HG03520 (cell line): ENCODE measurements at regions not wholly inside any gene's neighbourhood (a gene's known extent, or its start where the extent isn't known, plus 50 kb on each side); places are given as distances from the start of the nearest gene placed in this dataset.

Experiments used
- ATAC-seq: cut with Tn5 transposase; IDR thresholded peaks from one replicate; pipeline ENCODE4 v1.9.1; 2021; ENCODE audit warnings: mild to moderate bottlenecking, moderate library complexity; ENCODE audit not compliant: unreplicated experiment

DNA sequence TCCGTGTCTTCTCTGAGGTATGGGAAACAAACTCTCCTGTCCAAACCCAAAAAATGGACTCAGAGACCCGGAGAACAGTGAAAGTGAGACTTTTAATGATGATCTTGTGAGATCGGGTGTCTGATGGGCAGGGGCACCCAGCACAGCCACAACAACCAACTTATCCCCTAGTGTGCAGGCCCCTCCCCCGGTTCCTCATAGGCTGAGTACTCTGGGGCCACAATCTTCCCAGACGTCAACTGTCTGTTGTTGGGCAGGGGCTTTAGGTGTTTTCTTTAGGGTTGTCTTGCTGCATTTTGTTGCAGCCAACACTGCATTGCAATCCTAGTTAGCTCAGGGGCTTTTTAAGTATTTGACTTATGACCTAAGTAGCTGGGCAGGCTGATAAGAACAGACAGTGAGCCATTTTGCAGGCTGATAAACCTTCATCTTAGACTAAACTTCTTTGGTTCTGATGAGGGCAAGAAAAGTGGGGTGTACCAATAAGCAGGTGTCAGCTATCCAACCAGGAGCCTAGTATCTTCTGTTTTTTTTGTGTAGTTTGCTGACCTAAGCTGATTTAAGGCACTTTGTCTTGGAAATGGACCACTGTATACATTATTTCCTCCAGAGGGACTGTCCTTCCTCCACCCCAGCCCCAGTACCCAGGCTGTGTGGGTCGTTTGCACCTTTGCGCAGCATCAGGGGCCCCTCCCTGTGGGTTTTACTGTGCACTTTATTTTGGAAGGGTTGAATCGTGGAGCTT is 1323.6 kb downstream of the TBC1D22A start:
- ATAC-seq: no peak

DNA sequence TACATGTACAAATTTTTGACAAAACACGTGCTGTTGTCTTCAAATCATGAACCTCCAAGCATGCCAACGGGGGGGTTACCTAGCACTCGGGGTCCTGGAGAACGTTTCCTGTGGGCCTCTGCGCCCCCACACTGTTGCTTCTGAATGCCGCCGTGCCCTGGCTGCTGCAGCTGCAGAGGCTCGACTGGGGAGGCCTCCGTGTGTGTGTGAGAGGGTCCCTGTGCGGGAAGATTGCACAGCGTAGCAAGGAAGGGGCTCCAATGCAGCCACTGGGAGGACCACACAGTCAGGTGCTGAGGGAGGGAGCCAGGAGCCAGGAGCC is 1322.2 kb downstream of the TBC1D22A start:
- ATAC-seq: no peak

DNA sequence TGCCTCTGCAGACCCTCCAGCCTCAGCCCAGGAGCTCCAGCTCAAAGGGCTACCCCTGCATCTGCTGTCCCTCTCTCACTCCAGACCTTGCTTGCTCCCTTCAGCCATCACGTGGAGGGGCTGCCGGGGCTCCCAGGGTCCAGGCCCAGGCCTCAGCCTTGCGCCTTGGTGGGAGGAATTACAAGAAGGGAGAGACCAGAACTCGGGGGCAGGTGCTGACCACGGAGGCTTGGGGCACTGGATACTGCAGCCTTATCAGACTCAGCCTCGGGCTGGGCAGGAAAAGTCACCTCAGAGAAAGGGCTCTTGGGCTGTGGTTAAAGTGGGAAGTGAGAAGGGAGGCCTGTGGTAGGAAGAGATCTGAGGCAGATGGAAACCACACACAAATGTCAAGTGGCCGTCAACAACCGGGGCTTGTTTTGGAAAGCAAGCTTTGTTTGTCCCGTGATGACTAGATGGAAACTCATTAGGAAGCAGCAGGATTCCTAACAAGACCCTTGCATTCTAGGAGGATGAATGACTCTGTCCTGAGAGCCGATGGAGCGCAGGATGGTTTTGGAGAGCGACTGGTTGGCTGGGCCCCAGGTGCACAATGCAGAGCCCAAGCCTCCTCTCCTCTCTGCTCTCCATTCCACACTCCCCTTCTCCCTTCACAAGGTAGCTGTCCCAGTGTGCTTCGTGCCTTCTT is 1321.7 kb downstream of the TBC1D22A start:
- ATAC-seq: no peak

DNA sequence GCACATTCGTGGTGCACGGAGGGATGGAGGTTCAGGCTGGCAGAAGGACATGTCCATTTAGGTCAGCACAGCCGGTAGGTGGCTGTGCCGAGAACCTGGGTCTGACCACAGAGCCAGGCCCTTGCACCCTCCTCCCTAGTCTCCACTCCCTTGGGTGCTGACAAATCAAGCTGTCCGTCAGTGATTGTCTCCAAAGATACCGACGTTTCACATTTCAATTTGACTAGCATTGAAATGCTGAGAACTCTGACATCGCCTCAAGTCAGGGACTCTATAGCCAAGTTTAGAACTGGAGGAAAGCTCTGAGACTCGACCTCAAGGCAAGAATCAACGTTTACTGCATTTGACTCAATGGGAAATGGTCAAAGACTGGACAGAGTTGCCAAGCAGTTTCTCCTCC is 1321.1 kb downstream of the TBC1D22A start:
- ATAC-seq: no peak

DNA sequence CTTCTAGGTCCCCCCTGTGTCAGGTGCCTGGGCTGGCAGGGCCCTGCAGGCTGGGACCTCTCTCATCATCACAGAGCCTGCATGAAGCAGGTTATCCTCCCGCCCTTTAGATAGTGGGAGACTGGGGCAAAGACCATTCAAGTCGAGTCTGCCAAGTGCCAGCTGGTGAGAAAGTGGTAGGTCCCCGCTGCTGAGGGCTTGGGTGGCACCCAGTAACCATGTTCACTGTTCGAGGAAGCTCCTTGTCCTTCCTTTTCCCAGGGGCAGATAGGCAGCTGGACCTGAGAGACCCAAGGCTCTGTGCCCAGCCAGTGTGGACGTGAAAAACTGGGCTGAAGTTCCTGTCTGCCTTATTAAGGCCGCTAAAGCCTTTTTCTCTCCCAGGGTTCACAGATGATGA is 1319.8 kb downstream of the TBC1D22A start:
- no peak for ATAC-seq

DNA sequence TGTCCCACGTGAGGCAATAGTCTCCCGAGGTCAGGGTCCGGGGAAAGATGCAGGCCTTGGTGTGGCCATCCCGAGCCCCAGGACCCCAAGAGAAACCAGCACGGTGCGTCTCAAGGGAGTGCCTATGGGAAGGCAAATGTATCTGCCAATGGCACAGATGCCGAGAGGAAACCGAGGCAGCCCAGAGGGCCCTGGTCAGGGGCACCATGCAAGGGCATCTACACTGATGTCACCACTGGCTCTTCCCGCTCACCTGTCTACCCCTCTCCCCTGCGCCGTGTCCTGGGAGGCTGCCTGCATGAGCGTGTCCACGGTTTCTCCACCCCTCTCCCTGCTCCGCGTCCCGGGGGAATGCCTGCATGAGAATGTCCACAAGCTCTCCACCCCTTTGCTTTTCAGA is 1318.8 kb downstream of the TBC1D22A start:
- ATAC-seq: no peak

DNA sequence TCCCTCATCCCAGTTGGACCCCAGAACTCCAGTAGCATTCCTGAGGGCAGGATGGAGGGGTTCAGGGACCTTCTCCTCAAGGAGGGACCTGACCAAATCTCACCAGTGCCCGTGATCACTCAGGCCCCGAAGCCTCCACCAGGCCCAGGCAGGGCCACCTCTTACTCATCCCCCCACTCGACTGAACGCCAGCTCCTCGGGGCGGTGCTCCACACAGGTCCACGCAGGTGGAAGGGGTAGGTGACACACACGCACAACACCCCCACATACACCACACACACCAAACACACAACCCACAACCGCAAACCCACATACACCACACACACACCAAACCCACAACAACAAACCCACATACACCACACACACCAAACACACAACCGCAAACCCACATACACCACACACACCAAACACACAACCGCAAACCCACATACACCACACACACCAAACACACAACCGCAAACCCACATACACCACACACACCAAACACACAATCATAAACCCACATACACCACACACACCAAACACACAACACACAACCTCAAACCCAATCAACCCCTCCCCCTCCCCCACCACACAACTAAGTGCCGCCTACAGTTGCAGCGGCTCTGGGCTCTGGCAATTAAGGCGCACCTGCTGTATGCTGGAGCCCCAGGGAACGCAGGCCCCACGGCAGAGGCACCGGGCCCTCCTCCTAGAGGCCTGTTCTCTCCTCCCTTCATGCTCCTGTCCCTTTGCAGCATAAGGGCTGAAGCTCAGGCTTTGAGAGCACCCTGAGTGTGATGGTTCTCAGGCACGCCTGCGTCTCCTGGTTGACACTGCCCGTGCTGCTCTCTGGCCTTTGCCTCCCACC is 1318.1 kb downstream of the TBC1D22A start:
- no peak for ATAC-seq

DNA sequence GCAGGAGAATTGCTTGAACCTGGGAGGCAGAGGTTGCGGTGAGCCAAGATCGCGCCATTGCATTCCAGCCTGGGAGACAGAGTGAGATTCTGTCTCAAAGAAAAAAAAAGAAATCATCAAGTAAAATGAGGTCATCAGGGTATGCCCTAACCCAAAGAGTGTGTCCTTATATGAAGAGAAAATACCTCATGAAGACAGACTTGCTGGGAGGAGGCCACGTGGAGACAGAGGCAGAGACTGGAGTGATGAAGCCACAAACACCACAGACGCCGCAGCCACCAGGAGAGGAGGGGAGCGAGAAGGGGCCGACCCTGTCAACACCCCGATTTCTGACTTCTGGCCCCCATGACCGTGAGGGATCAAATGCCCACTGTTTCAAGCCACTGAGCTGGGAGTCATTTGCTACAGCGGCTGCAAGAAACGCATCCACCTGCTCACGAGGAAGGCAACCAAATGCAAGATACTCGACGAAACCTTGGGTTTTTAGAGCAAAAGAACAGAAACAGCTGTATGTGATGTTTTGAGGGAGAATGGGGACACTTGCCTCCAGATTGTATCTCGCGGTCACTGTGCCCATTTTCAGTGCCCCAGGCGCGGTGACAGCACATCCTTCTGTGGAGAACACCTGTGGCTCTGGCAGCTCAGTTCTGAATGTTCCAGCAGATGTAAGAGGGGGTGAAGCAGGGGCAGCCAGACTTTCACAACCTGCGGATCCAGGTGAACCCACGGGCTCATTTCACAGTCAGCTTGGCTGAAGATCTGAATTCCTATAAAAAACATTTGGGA is 1317.2 kb downstream of the TBC1D22A start:
- ATAC-seq: no peak

DNA sequence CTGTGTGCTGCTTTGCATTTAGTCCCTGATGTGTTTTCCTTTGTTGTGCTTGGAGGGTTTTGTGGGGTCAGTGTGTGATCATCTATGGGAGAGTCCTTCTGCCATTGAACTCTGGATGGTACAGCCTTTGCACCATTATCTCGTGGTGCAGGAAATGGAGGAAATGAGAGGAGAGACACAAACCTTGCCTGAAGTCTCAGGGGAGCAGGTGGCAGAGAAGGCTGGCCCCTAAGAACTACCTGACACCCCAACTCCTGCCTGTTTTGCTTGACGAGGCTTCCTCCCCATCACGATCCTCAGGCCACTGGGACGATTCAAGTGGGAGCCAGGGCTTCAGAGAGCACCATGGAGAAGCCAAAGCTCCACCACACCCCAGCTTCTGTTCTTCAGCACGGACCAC is 1316.4 kb downstream of the TBC1D22A start:
- ATAC-seq: no peak

DNA sequence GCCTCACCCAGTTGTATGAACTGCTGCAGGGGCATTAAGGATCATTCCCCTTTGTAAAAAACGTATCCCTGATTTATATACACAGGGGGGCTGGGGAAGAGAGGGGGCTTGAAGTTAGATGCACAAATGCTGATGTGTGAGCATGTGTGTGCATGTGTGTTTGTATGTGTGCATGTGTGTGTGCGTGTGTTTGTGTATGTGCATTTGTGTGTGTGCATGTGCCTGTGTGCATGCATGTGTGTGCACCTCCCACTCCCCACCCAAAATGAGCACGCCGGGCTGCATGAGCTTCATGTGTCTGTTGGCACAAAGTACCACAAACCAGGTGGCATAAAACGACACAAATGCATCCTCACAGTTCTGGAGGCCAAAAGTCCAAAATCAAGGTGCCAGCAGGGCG is 1315.2 kb downstream of the TBC1D22A start:
- no peak for ATAC-seq

DNA sequence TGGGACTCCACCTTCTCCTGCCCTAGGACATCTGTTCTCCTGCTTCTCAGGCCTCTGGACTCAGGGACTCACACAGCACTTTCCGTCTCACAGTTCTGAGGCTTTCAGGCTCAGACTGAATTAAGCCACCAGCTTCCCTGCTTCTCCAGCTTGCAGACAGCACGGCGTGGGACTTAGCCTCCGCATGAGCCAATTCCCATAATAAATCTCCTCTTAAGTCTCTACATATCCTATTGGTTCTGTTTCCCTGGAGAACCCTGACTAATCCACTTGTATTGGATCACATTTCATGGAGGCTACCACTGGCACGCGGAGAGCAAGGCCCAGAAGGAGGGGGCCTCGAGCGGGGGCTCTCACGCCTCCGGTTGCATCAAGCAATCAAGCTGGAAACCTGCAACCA is 1313.6 kb downstream of the TBC1D22A start:
- ATAC-seq: no peak

DNA sequence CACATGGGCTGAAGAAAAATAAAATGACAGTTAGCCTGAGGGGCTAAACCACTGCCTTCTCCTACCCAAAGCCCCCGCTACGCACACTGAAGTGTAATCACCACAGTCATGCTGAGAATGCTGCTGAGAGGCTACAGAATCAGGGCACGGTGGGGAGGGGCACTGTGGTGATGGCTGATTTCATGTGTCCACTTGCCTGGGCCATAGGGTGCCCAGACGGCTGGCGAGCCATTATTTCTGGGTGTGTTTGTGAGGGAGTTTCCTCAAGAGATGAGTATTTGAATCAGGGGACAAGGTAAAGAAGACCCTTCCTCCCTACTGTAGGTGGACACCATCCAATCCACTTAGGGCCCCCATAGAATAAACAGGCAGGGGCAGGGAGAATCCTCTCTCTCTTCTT is 1313.2 kb downstream of the TBC1D22A start:
- no peak for ATAC-seq

DNA sequence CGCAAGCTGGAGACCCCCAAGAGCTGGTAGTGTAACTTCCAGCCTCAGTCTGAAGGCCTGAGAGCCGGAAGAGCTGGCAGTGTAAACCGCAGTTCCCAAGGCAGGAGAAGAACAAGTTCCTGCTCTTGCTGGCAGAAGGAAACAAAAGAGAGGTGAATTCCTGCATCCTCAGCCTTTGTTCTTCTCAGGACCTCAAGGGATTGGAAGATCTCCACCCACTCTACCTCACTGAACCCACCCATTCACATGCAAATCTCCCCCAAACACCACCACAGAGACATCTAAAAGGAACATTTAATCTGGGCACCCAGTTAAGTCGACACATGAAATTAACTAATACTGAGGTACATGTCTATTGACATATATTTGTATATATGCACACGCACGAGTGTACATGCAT is 1310.3 kb downstream of the TBC1D22A start:
- no peak for ATAC-seq

DNA sequence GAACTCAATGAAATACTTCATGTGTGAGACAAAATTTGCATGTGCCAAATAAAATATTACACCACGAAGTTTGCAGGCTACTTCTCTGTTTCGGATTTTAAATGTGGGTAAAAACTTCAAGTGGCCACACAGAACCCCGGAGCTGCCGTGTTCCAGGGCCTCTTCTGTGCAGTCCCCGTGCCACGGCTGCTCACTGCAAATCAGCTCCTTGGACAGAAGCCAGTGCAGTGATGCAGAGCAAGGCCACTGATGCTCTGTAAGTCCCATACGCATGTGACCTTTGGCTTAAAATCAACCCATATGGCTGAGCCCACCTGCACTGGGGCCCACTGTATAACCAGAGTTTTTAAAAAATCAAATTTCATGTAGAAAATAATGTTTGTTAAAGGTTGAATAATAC is 1309.4 kb downstream of the TBC1D22A start:
- no peak for ATAC-seq

DNA sequence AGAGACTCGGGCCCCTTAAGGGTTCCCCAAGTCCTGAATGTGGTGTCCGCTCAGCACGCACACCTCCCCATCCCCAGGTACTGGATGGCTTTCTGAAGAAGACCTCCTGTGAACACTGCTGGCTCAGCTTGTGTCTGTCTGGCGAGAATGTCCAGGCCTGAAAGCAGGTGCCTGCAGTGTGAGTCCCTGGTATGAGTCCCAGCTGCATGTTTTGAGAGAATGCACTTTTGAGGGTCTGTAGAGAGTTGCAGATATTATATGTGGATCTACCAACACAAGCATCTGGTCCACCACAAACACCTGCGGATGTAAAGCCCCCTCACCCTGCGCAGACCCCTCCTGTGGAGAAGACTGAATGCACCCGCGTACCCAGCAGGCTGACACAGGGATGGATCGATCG is 1308.9 kb downstream of the TBC1D22A start:
- no peak for ATAC-seq

DNA sequence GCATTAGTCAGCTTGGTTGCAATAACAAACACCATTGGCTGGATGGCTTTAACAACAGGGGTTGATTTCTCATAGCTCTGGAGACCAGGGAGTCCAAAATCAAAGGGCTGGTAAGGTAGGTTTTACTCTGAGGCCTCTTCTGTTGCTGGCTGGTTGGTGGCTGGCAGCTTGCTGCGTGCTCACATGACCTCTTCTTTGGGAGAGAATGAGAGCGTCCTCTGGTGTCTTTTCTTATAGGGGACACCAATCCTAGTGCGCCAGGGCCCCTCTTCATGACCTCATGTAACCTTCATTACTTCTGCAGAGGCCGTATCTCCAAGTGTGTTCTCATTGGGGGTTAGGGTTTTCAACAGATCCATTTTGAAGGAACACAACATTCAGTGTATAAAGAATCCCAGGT is 1308.3 kb downstream of the TBC1D22A start:
- ATAC-seq: no peak

DNA sequence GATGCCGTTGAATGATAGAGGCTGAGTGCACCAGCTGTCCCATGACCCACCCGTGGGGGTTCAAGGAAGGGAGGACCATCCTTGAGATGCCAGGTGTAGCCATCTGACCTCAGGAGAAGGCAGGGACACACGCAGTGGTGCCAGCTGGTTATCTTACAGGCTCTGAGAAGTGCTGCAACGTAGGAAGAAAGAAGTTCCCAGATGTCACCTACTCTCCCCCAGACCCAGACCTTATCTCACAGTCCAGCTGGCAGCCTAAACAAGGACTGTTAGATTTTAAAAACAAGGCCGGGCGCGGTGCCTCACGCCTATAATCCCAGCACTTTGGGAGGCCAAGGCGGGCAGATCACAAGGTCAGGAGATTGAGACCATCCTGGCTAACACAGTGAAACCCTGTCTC is 1307.6 kb downstream of the TBC1D22A start:
- no peak for ATAC-seq

DNA sequence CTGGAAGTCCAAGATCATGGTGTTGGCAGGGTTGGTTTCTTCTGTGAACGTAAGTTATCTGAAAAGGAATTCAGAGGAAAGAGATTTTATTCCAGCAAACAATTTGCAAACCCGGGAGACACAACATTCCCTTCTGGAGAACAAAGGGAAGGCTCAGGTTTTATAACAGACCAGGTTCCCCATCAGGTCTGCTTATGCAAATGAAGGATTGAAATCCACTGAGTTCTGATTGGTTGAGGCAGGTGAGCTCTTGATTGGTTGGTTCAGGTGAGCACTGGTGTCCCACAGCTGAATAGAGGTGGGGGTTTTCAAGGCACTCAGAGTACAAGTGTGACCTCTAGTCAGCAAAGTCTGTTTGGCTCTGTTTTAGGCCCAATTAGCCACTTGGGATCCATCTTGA is 1306.8 kb downstream of the TBC1D22A start:
- no peak for ATAC-seq

DNA sequence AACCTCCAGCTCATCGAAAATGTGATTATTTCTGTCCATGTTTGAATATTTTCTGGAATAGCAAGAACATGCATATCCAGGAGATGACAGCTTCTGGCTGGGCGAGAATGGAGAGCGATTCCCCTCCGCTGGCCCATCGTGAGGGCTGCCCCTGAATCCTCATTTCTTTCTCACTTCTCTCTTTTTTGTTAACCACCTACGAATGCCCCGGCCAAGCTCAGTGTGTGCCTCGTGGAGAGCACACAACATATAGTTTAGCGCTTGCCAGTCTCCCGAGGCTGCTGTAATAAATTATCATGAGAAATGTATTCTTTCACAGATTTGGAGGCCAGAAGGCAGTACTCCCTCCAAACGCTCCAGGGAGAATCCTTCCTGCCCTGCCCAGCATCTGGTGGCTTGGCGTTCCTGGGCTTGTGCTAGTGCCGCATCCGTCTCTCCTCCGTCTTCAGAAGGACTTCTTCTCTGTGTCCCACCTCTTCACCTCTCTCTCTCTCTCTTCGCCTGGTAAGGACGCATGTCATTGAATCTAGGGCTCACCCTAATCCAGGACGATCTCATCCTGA is 1306.0 kb downstream of the TBC1D22A start:
- ATAC-seq: no peak

DNA sequence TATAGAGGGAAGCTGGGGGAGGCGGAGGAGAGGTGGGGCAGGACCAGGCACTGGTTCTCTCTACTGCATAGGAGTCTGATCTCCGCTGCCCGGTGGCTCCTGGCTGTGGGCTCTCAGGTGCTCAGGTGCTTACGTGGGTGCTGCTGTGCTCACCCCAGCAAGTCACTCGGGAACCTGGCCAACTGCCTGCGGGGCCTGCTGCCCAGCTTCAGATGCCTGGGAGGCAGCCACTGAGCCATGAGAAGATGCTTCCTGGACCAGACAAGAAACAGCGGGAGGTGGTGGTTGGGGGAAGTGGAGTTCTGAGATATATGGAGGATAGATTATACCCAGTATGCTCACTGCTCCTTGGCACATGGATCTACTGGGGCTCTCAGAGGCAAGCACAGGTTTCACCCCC is 1303.4 kb downstream of the TBC1D22A start:
- ATAC-seq: no peak

DNA sequence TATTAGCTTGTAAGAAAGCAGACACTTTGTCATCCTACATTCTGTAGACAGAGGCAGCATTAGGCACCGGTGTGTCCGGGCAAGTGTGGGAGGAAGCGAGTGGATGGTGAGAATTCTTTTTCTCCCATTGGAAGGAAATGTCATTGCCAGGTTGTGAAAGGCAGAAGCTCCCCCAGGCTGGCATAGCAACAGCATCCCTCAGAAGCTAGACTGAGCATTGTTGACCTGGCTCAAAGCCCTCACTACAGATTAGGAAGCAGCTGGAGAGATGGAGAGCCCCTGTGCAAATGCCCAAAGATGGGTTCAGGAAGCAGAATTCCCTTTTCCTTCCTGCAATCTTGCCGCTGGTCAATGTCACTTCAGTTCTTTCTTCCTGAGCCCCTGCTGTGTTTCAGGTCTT is 1299.3 kb downstream of the TBC1D22A start:
- ATAC-seq: no peak
